Heart left ventricle (tissue), 13 donors: ENCODE measurements at regions not wholly inside any gene's neighbourhood (a gene's known extent, or its start where the extent isn't known, plus 50 kb on each side); places are given as distances from the start of the nearest gene placed in this dataset.

Source experiments
- POLR2A ChIP-seq, 2 donors: fragments of 450-650 bp; IDR thresholded peaks; one replicate each; pipeline ENCODE4 v1.6.1; 2017; ENCODE audit warnings: antibody characterized with exemption in 2 of 2, mild to moderate bottlenecking in 2 of 2, moderate library complexity in 2 of 2
- TF ChIP-seq, protein P1 (sequence below), 12 donors: fragments of 200-600 bp; sonication (generic) in 4 of 12; IDR thresholded peaks; one replicate each; pipeline versions ENCODE4 v1.5.0 to v1.8.0; 2018 to 2022; ENCODE audit warnings: antibody characterized with exemption in 12 of 12, mild to moderate bottlenecking in 5 of 12
- donor health status: ischemic (EF 13 %, LVEDD 7.1; RV severe dilation, severe dysfunction).
- donor health status: DM: no; HTN: yes; CAD: no.
- donor health status: DM: no; HTN: no; CAD: no.
- donor health status: ischemic (EF 25% LVEDD 6.9; RV normal size, moderate dysfunction).
- donor health status: ischemic (EF 25% LVEDD 5.7; RV mildly dilated, moderate dysfunction).
- donor health status: ischemic (EF 35%, LVEDD 5.7; RV mildly dilated, moderate dysfunction).
- donor health status: nonischemic (EF 11% LVEDD 7.7; RV severe dilation, severe dysfunction).
- donor health status: DM: yes; HTN: yes; CAD: no.
- donor health status: PGD.
- donor health status: ischemic (EF 29% LVEDD 5.4; RV normal size, mild dysfunction).
- donor health status: nonischemic (EF 23%, LVEDD 6.1; RV moderate dilation, normal function).

DNA sequence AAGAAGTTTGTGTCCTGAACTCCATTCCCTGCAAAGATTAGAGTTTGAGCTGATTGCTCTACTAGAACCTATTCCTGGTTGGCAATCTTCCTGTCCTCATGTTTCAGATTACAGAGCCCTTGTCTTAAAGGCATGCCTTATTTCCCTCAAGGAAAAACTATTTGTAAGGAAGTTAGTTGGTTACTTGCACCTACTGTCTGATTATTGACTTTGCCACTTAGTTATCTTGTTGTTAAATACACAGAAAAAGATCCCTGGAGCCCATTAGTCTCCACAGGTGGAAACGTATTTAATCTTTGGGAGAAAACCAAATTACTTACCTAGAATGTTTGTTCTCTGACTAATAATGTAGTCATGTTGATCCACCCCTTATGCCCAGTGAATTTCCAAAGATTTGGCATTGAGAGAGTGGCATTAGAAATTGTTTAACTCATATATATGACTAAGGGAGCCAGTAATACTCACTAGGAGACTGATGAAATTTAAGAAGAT is 132.3 kb upstream of the ELL2 start:
- no peak for TF ChIP-seq POLR2A (IDR thresholded peaks at IDR 0.05)
- TF ChIP-seq, protein P1, sequence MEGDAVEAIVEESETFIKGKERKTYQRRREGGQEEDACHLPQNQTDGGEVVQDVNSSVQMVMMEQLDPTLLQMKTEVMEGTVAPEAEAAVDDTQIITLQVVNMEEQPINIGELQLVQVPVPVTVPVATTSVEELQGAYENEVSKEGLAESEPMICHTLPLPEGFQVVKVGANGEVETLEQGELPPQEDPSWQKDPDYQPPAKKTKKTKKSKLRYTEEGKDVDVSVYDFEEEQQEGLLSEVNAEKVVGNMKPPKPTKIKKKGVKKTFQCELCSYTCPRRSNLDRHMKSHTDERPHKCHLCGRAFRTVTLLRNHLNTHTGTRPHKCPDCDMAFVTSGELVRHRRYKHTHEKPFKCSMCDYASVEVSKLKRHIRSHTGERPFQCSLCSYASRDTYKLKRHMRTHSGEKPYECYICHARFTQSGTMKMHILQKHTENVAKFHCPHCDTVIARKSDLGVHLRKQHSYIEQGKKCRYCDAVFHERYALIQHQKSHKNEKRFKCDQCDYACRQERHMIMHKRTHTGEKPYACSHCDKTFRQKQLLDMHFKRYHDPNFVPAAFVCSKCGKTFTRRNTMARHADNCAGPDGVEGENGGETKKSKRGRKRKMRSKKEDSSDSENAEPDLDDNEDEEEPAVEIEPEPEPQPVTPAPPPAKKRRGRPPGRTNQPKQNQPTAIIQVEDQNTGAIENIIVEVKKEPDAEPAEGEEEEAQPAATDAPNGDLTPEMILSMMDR (IDR thresholded peaks at IDR 0.05), result no peak
